ENCODE measurements at regions not wholly inside any gene's neighbourhood (a gene's known extent, or its start where the extent isn't known, plus 50 kb on each side); places are given as distances from the start of the nearest gene placed in this dataset. TPM values are rescaled to one million over a fixed set of nuclear protein-coding genes. Genes with fewer than 3 reads are reported as not detected.

GRCh38 chr3:31481697-31482096 lies 51.0 kb upstream of the STT3B start:
- Histone ChIP-seq H3K36me3 (replicated peaks in 1 of 2; ENCODE audit: insufficient read depth in 1 of 2, low read depth in 2 of 2) (no peaks in the 10 kb centered on the region), H3K4me1 (no peaks in the 10 kb centered on the region), H3K9me3 (no peaks in the 10 kb centered on the region), H3K27ac (no peak overlapping the region), H3K27me3 (no peaks in the 10 kb centered on the region), H3K4me3 (no peak overlapping the region)
- ATAC-seq (no peak), DNase-seq (no peak)
- WGBS, 2 donors = 57 to 80% methylated on average over 3 of the region's 3 CpGs
- TF ChIP-seq CTCF (IDR thresholded peaks at IDR 0.05) (no peak), POLR2A (IDR thresholded peaks at IDR 0.05) (no peak)
- intact Hi-C loops (cut with DNase I) = no loop called here

GRCh38 chr3:31482493-31483200 lies 50.1 kb upstream of the STT3B start:
- no peak for ATAC-seq
- Histone ChIP-seq H3K27me3 (no peaks in the 10 kb centered on the region), H3K27ac (no peak overlapping the region), H3K9me3 (no peaks in the 10 kb centered on the region), H3K4me1 (no peaks in the 10 kb centered on the region), H3K36me3 (replicated peaks in 1 of 2; ENCODE audit: insufficient read depth in 1 of 2, low read depth in 2 of 2) (no peaks in the 10 kb centered on the region), H3K4me3 (no peak overlapping the region)
- intact Hi-C loops (cut with DNase I) = no loop called here
- no peak for DNase-seq
- 63 to 64% methylated on average over 3 of the region's 3 CpGs for WGBS, 2 donors
- TF ChIP-seq CTCF (IDR thresholded peaks at IDR 0.05) (no peak), POLR2A (IDR thresholded peaks at IDR 0.05) (no peak)

Small RNA genes in the stretch of these regions (microRNA-seq; reads per million reads assigned to microRNA genes)
- 0 to 0.47 reads per million in 2 donors for gene MIR466 (ENCODE audit: borderline number of aligned reads in 2 of 2, borderline replicate concordance in 2 of 2)

Small RNA genes in the stretch of these regions (small RNA-seq; reads per million reads assigned to genes)
- gene MIR466 (not detected), gene RNA5SP127 (not detected)

Measured in body of pancreas (tissue), 4 donors.